Kidney (tissue), 13 donors: ENCODE measurements at regions not wholly inside any gene's neighbourhood (a gene's known extent, or its start where the extent isn't known, plus 50 kb on each side); places are given as distances from the start of the nearest gene placed in this dataset.
A peak's percentile ranks its signal among the peaks of the same experiment; 100 is the strongest.

Experiments
- DNase-seq, 5 donors: peaks; one replicate each; pipeline ENCODE4 v3.0.0-alpha.2; 2013 to 2020
- FAIRE-seq: peaks from 2 replicates; lab custom pipeline; 2012; peaks lifted over from hg19 to GRCh38; lab: Jason Lieb, UNC
- H3K27ac ChIP-seq, 2 donors: one replicate each; pipeline ENCODE4 v1.7.0; 2013; ENCODE audit warnings: low read depth in 2 of 2, low read length in 2 of 2, inconsistent platforms in 1 of 2
- H3K27me3 ChIP-seq: one replicate; pipeline ENCODE4 v1.7.1; 2013; ENCODE audit warnings: low read length, inconsistent platforms; ENCODE audit not compliant: control insufficient read depth, insufficient read depth
- H3K36me3 ChIP-seq, 3 donors: one replicate each; pipeline versions ENCODE4 v1.7.0 to v1.7.1; 2013; ENCODE audit warnings: low read length in 3 of 3, control low read depth in 1 of 3, inconsistent platforms in 1 of 3; ENCODE audit not compliant: insufficient read depth in 3 of 3, control insufficient read depth in 2 of 3
- H3K4me1 ChIP-seq, 3 donors: one replicate each; pipeline versions ENCODE4 v1.7.0 to v1.7.1; 2013; ENCODE audit warnings: low read length in 3 of 3, inconsistent platforms in 1 of 3, low read depth in 1 of 3; ENCODE audit not compliant: control insufficient read depth in 2 of 3, insufficient read depth in 2 of 3
- H3K4me3 ChIP-seq, 3 donors: one replicate each; pipeline versions ENCODE4 v1.7.0 to v1.8.1; 2013; ENCODE audit warnings: low read length in 3 of 3, control low read depth in 1 of 3, inconsistent platforms in 1 of 3
- H3K9ac ChIP-seq, 3 donors: one replicate each; pipeline versions ENCODE4 v1.7.0 to v1.7.1; 2013; ENCODE audit warnings: low read length in 3 of 3, control low read depth in 1 of 3, inconsistent platforms in 1 of 3
- H3K9me3 ChIP-seq, 3 donors: one replicate each; pipeline versions ENCODE4 v1.7.0 to v1.7.1; 2013; ENCODE audit warnings: low read length in 3 of 3, control low read depth in 1 of 3, inconsistent platforms in 1 of 3; ENCODE audit not compliant: control insufficient read depth in 2 of 3, insufficient read depth in 1 of 3
- intact Hi-C: fragments of 100-400 bp; cut with DNase I; formaldehyde crosslinking; loops from one replicate; pipeline ENCODE4 v1.11.1; 2022
- TF ChIP-seq, protein P1 (sequence below): IDR thresholded peaks from 3 replicates; pipeline ENCODE4 v1.5.1; 2012; ENCODE audit warnings: mild to moderate bottlenecking, moderate library complexity, borderline replicate concordance; ENCODE audit not compliant: insufficient read depth; ENCODE audit errors: extremely low read depth
- donor health status: control.
- donor health status: control.
- donor health status: control.
- donor health status: control.
- donor health status: control.
- donor health status: DM: yes; HTN: yes; CAD: no.
- donor health status: Normal renal cell carcinoma (clear cell type).

DNA sequence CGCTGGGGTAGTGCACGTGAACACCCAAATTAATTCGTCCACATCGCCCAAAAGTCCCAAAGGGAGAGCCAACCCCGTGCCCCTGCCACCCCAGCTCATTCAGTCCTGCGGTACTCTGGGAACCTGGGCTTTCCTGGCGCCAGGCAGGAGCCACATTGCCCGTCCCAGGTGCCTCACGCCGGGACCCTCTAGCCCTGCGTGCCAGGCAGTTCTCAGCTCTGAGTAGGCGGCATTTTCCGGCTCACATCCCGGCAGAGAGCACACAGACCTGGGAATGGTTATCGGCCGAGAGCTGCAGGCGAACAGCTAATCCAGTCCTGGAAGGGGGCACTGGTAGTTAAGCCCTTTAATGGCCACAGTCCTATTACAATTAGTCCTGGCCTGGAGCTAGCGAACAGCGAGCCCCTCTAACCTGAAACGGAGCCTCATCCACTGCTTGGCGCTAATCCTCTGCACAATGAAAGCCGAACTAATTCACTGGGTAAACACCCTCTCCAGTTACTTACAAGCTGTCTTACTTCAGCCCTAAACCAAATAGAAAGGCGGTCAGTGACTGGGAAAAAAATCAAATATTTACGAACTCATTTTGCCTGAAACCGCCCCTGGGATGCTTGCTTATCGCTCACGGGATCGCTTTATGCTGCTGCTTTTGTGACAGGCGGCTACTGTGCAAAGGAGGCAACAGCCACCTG is 254.6 kb upstream of the SOX14 start:
- TF ChIP-seq, protein P1, sequence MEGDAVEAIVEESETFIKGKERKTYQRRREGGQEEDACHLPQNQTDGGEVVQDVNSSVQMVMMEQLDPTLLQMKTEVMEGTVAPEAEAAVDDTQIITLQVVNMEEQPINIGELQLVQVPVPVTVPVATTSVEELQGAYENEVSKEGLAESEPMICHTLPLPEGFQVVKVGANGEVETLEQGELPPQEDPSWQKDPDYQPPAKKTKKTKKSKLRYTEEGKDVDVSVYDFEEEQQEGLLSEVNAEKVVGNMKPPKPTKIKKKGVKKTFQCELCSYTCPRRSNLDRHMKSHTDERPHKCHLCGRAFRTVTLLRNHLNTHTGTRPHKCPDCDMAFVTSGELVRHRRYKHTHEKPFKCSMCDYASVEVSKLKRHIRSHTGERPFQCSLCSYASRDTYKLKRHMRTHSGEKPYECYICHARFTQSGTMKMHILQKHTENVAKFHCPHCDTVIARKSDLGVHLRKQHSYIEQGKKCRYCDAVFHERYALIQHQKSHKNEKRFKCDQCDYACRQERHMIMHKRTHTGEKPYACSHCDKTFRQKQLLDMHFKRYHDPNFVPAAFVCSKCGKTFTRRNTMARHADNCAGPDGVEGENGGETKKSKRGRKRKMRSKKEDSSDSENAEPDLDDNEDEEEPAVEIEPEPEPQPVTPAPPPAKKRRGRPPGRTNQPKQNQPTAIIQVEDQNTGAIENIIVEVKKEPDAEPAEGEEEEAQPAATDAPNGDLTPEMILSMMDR, result no peak
- FAIRE-seq (no peak), DNase-seq (peak in 3 of 5 donors; percentile 13 to 29 (median 15))
- intact Hi-C loops, result no loop called here
- no peaks in the 10 kb centered on the region for H3K36me3 ChIP-seq
- no peak overlapping the region for H3K9ac ChIP-seq
- no peak overlapping the region for H3K4me3 ChIP-seq
- H3K27me3 ChIP-seq, result no peaks in the 10 kb centered on the region
- no peaks in the 10 kb centered on the region for H3K9me3 ChIP-seq
- no peaks in the 10 kb centered on the region for H3K4me1 ChIP-seq
- no peak overlapping the region for H3K27ac ChIP-seq

DNA sequence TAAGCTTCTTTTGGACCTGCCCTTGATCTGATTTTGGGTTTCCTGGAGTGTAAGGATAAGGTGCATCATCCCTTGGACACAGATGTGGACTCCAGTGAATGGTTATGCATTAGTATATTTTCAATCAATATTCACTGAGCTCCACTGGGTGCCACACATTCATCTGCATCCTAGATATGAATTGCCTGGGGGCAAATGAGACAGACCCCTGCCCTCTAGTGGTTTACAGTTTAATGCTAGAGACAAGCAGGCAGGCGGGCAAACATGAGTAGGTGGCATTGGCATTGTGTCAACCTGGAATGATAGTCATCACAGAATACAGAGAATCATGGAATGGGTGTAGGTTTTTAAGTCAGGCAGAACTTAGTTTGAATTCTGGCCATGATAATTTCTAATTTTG is 252.5 kb upstream of the SOX14 start:
- H3K27ac ChIP-seq, result no peak overlapping the region
- no peaks in the 10 kb centered on the region for H3K36me3 ChIP-seq
- H3K4me1 ChIP-seq, result no peaks in the 10 kb centered on the region
- intact Hi-C loops, result no loop called here
- DNase-seq (no peak), FAIRE-seq (no peak)
- TF ChIP-seq, protein P1, result no peak
- H3K9me3 ChIP-seq, result no peaks in the 10 kb centered on the region
- no peaks in the 10 kb centered on the region for H3K27me3 ChIP-seq
- no peak overlapping the region for H3K4me3 ChIP-seq
- H3K9ac ChIP-seq, result no peak overlapping the region

DNA sequence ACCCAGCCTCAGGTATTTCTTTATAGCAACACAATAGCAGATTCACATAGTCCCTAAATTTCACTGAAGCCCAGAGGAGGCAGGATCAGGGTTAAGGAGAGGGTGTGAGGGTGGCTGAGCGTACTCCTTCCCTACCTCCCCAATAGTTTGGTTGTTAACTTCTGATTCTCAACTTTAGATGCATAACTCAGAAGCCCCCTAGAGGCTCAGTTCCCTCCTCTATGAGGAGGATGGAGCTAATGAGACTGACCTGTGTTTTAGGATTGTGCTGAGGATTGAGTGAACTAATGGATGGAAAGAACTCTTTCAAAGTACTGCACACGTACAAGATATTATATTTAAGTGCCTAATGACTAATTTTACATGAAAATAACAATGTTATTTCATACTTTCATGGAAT is 249.3 kb upstream of the SOX14 start:
- DNase-seq (peak in 1 of 5 donors; percentile 0), FAIRE-seq (no peak)
- intact Hi-C loops, result no loop called here
- no peaks in the 10 kb centered on the region for H3K27me3 ChIP-seq
- TF ChIP-seq, protein P1, result no peak
- no peak overlapping the region for H3K9ac ChIP-seq
- H3K27ac ChIP-seq, result no peak overlapping the region
- no peaks in the 10 kb centered on the region for H3K4me1 ChIP-seq
- H3K36me3 ChIP-seq, result no peaks in the 10 kb centered on the region
- H3K9me3 ChIP-seq, result no peaks in the 10 kb centered on the region
- H3K4me3 ChIP-seq, result no peak overlapping the region

DNA sequence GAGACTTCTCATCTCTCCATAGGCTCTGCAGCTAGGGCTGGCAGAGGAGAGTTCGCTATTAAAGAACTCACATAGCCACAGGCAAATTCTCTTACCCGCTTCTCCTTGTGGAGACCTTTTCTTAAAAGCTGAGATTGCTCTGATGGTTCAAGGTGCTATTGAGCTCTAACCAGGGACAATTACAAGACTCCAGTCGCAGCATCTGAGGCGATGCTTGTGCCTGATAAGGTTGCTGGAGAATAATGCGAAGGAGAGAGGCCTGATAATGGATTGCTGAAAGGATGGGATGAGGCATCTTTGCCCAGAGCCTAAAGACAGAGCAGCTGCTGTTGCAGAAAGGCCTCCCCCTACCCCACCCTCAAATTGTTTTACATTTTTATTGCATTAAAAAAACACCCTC is 244.5 kb upstream of the SOX14 start:
- no peak overlapping the region for H3K4me3 ChIP-seq
- FAIRE-seq (no peak), DNase-seq (no peak)
- H3K27me3 ChIP-seq, result no peaks in the 10 kb centered on the region
- intact Hi-C loops, result no loop called here
- H3K9me3 ChIP-seq, result no peaks in the 10 kb centered on the region
- no peak overlapping the region for H3K27ac ChIP-seq
- H3K4me1 ChIP-seq, result no peaks in the 10 kb centered on the region
- H3K9ac ChIP-seq, result no peak overlapping the region
- no peaks in the 10 kb centered on the region for H3K36me3 ChIP-seq
- TF ChIP-seq, protein P1, result no peak
